Astrocyte (in vitro differentiated cells and primary cell): ENCODE measurements at regions not wholly inside any gene's neighbourhood (a gene's known extent, or its start where the extent isn't known, plus 50 kb on each side); places are given as distances from the start of the nearest gene placed in this dataset.

Experiments
- EZH2 ChIP-seq: IDR thresholded peaks from 2 replicates; pipeline ENCODE4 v1.6.1; 2012; ENCODE audit warnings: mild to moderate bottlenecking, low read length, inconsistent platforms; ENCODE audit not compliant: insufficient read depth
- TF ChIP-seq, protein P1 (sequence below): IDR thresholded peaks from 2 replicates; pipeline ENCODE4 v1.5.1; 2011; ENCODE audit warnings: low read depth, mild to moderate bottlenecking, inconsistent platforms, low read length, moderate library complexity; ENCODE audit not compliant: insufficient read depth

DNA sequence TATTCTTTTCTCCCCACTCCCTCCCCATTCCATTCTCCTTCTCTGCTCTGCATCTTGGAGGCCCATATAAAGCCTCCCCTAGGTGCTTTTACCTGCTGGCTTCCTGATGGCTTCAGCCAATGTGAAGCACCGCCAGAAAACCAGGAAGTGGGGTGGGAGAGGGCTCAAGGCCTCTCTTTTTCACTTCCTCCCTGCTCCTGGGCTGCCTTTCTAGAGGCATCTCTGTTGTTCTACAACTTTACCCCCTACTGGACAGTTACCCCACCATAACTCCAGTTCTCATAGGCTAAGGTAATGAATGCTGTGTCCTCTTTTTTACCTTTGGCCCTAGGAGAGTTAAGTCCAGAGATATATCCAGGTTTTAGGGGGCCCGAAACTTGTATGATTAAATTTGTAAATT, 62.4 kb upstream of the PPARGC1A start:
- TF ChIP-seq, protein P1, sequence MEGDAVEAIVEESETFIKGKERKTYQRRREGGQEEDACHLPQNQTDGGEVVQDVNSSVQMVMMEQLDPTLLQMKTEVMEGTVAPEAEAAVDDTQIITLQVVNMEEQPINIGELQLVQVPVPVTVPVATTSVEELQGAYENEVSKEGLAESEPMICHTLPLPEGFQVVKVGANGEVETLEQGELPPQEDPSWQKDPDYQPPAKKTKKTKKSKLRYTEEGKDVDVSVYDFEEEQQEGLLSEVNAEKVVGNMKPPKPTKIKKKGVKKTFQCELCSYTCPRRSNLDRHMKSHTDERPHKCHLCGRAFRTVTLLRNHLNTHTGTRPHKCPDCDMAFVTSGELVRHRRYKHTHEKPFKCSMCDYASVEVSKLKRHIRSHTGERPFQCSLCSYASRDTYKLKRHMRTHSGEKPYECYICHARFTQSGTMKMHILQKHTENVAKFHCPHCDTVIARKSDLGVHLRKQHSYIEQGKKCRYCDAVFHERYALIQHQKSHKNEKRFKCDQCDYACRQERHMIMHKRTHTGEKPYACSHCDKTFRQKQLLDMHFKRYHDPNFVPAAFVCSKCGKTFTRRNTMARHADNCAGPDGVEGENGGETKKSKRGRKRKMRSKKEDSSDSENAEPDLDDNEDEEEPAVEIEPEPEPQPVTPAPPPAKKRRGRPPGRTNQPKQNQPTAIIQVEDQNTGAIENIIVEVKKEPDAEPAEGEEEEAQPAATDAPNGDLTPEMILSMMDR = no peak
- no peak for TF ChIP-seq EZH2
